LHCN-M2 (cell line): ENCODE measurements at regions not wholly inside any gene's neighbourhood (a gene's known extent, or its start where the extent isn't known, plus 50 kb on each side); places are given as distances from the start of the nearest gene placed in this dataset.
A peak's percentile ranks its signal among the peaks of the same experiment; 100 is the strongest.

Experiments
- DNase-seq: peaks from one replicate; pipeline ENCODE4 v3.0.0-alpha.2; 2012; ENCODE audit warnings: low read depth

DNA sequence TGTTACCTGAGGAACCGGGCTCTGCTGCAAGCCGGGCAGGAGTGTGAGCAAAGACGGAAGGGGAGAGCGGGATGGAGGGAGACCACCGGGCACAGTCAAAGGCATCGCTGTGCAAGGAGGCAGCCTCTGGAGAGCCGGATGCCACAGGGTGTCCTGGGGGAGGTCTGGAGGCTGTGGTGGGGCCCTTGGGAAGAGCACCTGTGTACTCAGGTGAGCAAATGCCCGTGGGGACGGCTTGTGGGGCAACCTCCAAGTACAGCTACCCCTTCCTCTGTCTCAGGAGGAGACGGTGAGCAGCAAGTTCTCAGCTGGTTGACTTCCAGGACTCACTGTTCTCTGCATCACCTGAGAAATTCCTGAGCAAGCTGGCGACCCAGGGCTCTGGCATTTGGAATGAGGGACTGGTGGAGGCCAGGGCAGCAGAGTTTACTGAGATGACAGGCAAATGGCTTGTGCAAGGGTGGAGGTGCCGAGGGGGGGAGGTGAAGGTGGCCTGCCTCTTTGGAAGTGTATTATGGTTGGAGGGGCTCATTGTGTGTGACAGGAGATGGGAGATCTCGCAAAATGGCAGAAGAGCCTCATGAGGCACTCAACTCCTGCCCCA, 345.2 kb upstream of the SHH start:
- no peak for DNase-seq

DNA sequence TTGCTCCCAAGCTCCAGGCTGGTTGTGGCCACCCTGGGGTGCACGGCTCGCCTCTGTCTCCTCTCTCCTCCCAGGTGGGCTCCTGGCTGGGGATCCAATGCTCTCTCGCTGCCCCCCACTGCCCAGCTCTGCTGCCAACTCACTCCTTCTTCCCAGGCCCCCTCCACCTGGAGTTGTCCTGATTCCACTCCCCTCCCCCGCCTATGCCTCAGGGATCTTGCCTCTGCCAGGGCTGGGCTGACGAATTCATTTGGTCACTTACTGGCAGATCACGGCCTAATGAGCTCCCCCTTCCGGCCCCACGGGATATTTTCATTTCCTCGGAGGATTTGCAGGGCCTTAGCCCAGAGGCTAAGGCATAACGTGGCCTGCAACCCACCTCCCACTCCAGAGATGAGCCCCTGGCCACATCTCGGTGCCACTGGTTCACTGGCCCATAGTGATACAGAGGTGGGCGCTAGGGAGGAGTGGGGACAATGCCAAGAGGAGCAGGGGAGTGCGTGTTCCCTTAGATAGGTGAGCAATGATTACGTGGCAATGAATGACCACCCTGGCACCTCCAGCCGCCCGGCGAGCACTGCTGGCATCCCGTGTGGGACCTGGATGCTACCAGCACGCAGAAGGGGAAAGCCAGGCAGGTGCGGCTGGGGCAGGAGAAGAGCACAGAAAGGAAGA, 344.6 kb upstream of the SHH start:
- DNase-seq, result peak; percentile 4

DNA sequence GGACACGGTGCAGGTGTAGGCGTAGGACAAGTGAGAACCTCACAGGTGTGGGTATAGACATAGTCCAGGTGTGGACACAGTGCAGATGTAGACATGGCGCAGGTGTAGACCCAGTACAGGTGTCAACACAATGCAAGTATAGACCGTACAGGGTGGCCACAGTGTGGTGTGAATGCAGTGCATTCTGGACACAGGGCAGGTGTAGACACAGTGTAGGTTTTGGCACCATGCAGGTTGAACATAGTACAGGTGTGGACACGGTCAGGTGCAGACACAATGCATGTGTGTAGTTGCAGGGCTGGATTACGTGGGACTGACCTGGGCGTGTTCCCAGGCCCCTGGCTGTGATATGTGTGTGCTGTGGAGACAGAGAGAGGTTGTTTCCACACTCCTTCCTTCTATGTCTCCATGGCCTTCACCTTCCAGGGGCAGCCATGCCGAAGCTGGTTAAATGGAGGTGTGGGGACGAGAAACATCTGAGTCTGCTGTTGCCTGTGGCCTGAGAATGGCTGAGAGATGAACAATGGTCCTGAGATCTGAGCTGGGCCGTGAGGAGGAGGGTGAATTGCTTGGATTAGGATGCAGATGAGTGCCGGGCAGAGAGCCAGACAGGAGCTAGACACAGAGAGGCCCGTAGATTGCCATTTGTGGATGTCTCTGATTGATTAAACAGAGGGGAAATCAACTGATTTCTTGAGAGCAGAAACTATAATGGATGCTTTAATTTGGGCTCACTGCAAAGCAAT, 343.9 kb upstream of the SHH start:
- DNase-seq, result no peak

DNA sequence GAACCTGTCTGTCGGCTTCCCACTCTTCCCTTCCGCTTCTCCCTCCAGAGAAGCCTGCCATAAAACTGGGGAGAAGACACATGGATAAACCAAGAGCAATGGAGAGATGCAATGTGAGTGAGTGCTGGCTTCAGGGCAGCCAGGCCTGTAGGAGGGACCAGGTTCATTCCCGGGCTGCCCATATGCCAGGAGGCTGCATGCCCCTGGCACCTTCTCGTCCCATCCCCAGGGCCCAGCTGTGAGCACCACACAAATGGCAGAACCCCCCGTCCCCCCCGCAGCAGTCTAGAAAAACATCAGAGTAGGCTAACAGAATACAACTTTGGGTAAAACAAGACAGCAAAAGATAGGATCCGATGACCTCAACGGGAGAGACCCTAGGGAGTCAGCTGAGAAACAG, 341.3 kb upstream of the SHH start:
- DNase-seq, result no peak

DNA sequence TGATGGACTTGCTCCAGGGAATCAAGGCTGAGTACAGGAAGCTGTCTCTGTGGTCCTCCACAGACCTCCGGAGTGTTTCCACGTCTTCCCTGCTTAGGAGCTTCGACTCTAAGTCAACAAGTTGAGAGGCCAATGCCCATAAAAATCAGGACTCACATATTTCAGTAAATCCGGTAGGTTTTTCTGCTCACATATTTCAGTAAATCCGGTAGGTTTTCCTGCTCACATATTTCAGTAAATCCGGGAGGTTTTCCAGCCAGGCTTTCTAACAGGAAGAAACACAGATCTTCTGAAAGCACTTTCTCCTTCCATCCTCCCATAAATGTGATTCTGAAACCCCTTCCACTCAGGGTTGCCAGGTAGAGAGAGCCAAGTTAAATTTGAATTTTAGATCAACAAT, 340.1 kb upstream of the SHH start:
- no peak for DNase-seq

DNA sequence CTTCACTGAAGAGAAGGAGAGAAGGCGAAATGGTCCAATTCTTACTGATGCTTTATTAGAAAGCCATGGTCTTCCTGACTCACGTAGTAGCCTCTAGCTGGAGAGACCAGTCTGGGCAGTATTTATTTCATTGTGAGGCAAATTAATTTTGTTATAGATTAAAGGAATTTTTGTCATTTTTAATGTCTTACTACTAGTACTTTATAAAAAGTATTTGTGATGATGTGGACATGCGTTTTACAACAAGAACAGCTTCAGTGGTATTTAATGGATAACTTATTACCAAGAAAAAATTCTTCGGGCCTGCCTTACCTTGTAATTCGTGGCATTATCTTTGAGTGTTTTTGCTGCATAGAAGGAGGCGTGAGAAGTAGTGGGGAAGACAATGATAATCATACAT, 339.4 kb upstream of the SHH start:
- DNase-seq, result no peak

DNA sequence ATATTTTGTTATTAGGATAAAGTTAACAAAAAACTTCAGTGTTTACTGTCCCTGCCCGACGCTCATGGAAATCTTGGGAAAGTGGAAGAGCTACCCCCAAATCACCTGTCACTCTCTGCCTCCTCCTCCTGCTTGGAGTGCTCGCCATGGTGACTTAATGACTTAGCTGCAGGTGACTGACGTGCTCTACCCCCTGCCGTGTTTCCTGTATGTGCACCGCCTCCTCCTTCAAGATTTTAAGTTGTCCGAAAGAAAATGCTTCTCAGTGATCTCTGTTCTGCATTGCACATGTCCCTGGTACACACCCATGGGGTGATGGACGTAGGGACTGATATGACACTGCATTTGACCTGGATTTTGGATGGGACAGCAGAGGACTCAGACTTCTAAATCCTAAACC, 338.8 kb upstream of the SHH start:
- DNase-seq, result no peak

DNA sequence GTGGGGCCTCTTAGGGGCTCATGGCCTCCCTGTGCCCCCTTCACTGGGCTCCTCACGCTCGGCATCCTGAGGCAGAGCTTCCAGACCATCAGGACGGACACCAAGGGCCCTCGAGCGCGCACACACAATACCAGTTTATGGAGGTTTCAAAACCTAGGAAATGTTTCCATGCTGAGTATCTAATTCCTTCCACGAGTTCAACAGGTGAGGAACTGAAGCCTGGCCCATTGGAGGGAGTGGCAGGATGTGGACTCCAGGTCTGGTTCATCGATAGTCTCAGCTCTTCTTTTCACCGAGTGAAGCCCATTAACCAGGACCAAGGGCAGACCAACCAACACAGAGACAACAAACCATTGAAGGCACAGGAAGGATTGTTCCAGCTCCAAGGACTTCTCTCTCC, 336.7 kb upstream of the SHH start:
- no peak for DNase-seq

DNA sequence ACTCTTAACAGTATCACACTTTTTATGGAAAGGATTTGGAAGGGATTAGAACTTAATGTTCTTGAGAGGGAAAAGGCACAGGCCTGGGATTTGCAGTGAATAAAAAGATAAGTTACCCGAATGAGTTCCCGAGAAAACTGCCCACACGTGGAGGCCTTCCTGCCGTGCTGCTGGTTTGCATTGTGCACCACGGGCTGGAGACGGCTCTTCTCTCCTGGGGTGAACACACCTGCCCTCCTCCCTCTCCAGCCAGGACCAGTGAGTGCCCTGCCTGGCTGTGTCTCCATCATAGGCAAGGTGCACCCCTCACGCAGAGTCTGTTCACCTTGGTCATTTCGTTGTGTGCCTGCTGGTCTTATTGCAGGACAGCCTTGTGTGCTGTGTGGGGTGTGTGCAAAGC, 336.3 kb upstream of the SHH start:
- no peak for DNase-seq

DNA sequence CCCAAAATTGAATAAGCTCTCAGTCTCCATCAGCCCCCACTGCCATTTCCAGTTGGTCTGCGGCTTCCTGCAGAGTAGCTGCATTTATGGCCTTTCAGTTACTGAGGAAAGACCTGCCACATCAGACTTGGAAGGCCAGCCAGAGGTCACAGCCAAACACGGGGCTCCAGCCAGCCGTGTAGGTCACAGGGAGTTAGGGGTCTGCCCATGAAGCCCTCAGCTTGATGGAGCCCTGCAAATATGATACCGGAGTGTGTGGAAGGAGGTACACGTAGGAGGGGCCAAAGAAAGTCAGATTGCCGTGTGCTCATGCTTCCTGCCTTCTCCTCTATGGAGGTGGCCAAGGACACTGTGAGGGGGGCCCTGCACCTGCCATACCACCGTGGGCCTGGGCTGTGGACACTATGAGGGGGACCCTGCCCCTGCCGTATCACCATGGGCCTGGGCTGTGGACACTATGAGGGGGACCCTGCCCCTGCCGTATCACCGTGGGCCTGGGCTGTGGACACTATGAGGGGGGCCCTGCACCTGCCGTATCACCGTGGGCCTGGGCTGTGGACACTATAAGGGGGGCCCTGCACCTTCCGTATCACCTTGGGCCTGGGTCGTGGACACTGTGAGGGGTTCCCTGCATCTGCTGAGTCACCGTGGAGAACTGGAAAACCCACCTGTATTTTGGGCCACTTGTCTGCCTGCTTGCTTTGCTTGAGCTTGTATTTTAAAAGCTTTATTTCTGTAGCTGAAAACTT, 335.7 kb upstream of the SHH start:
- no peak for DNase-seq

DNA sequence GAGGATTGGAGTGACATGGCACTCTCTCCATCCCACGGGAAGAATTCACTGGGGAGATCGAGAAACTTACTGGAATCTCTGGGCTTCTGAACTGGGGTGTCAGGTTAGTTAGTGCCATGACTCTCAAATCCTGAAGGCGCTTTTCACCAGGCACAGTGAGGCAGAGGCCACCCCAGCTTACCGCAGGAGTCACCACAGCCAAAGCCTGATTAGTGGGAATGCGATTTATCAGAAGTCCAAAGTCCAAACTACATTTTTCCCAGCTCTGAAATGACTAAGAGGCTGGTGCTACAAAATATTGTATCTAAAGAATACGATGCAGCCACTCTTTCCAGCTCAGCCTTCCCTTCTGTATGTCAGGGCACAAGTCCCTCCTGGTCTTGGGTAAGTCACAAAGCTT, 334.8 kb upstream of the SHH start:
- DNase-seq, result no peak

DNA sequence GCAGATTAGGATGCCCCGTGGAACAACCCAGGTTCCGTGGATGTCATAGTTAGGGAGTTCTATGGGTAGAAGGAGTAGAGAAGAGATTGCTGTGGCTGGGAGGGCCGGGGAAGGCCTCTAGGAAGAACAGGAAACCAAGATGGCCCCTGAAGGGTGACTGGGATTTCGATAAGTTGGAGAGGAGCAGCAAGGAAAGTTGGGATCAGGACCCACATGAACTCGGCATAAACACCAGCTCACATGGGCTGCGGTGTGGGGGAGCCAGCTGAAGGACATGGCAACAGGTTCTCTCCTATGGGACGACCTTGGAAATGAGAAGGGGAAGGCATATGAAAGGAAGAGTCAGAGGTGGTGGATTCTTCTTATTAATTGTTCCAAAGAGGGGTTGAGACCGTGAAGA, 333.7 kb upstream of the SHH start:
- no peak for DNase-seq

DNA sequence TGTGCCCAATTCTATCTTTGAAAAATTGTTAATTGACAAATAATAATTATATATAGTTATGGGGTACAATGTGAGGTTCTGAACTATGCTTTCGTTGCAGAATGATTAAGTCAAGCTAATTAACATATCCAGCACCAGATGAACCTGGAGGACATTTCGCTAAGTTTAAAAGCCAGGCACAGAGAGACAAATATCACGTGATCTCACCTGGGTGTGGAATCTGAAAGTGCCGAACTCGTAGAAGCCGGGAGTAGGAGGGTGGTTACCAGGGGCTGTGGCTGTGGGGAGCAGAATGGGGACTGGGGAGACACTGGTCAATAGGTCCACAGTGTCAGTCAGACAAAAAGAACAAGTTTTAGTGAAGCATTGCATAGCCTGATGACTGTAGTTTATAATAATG, 332.9 kb upstream of the SHH start:
- no peak for DNase-seq

DNA sequence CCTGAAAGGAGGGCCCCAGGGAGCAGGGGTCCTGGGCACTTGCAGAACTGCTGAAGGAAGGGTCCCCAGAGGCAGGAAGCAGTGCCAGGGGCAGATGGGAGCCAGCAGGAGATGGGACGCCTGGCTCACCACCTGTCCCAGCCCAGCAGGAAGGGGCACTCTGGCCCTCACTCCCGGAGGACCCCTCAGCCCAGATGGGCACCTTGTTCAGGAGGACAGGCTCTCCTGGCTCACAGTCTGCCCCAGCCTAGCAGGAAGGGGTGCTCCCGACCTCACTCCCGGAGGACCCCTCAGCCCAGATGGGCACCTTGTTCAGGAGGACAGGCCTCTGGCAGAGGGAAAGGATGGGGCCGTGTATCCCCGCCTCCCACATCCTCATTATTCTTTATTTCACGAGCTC, 331.4 kb upstream of the SHH start:
- DNase-seq, result no peak

DNA sequence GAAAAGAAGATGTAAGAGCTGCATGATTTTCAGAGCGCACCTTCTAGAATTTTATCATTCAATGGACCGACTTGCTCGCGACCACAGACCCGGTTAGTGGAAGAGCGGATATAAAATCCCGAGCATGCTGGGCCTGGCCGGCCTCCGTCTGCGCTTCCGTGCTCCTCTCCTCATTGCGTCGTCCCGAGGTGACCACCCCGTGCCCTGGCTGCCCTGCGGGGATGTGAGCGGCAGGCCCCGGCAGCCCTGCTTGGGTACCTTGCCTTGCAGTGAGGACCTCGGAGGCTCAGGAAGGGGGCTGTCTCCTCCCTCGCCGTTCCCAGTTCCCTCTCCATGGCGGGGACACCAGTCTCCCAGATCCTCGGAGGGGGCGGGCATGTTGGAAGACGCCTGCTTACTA, 330.9 kb upstream of the SHH start:
- no peak for DNase-seq

DNA sequence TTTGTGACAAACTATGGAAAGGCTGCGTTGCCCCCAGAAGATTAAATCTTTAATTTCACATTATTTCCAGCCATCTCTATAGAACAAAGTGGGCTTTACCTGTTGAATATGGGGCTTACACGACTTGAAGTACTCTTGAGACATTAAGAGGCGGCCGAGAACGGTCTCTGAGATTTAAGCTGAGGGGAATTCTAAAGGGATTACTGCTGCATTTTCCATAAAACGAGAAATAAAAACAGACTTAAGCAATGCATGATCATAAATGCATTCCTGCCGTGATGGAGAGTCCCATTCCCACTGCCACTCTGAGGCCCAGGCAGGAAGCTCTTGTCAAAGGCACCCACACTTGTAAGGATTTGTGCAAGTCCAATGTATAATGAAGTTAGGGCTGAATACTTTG, 329.7 kb upstream of the SHH start:
- no peak for DNase-seq

DNA sequence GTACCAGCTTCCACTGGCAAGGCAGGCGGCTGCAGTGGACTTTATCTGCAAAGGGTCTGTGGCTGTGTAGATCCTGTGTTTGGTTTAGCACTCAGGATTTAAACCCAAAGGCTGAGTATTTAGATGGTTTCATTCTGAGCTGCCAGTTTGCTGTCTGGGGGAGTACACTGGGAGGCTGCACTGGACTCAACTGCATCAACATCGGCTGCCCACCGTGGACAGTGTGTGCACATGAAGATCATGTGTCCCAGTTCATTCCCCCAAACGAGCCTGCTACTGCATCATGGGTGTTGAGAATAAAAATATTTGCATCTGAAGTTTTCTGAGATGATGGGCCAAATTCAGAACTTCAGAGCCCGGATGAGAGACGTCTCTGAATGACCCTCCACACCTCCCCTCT, 328.6 kb upstream of the SHH start:
- DNase-seq, result no peak

DNA sequence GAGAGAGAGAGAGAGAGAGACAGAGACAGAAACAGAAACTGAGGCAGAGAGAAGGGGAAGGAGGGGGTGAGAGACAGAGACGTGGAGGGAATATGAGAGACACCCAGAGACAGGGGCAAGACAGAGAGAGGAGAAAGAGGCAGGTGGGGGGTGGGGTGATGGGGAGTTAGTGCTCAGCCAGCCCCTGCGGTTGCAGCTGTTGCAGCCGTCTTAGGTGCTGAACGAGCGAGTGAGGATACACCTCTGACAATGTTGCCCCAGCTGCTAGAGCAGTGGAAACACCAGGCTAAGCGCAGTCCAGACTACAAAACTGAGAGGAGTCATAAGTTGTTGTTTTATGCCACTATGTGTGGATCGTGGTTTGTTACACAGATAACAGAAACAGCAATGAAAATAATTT, 328.2 kb upstream of the SHH start:
- DNase-seq, result no peak

DNA sequence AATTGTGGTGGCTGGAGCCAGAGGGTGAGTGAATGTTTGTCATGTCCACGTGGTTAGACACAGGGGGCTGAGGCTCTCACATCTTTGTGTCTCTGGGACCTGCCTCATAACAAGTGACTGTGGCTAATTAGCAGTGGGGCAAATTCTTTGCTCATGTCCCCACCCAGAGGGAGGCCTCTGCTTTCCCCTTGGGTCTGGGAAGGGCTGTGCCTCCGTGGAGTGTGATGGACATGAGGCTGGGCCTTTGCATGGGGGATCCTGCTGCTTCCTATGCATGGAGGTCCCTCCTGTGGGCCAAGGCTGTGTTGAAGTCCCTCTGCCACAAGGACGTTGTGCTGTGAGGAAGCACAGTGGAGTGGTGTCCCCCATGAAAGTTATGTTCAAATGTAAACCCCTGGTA, 327.4 kb upstream of the SHH start:
- DNase-seq, result no peak

DNA sequence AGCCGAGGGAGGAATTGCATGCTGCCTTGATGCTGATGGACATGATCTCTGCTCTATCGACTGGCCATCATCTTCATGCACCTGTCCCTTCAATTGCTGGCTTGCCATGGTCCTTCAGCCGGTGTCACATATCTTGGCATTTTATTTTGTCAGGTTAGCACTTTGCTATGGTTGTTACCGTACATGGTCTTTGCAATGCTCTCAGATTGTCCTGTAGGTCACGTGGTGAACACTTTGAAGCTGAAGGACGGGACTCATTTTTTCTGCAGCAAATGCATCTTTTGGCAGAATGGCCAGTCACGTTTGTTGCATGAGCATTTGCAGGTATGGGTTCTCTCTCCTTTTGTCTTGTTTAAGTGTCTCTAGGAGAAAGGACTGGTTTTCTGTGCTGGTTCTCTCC, 326.8 kb upstream of the SHH start:
- DNase-seq, result no peak

DNA sequence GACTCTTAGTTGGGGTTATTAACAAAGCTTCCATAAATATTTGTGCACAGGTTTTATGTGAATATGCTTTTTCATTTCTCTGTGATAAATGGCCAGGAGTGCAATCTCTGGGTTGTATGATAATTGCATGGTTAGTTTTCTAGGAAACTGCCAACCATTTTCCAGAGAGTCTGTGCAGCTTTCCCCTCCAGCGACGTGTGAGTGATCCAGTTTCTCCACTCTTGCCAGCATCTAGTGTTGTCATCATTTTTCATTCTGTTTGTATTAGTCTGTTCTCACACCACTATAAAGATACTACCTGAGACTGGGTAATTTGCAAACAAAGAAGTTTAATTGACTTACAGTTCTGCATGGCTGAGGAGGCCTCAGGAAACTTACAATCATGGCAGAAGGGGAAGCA, 319.6 kb upstream of the SHH start:
- DNase-seq, result no peak

DNA sequence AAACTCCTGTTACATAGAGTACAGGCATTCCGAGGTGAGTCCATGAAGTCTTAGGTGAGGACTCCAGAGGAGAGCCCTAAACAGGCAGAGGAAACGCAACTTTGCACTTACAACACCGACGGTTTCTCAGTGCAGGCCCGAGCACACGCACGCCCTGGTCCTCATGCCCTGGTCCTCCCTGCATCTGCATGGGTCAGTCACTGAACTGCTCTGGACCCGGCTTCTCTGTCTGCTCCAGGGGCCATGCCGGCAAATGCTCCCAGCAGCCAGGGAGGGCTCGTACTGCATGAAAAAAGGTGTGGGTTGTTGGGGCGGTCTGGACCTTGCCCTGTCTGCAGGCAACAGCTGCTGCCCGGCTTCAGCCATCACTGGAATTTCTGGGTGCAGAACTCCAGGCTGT, 317.3 kb upstream of the SHH start:
- no peak for DNase-seq

DNA sequence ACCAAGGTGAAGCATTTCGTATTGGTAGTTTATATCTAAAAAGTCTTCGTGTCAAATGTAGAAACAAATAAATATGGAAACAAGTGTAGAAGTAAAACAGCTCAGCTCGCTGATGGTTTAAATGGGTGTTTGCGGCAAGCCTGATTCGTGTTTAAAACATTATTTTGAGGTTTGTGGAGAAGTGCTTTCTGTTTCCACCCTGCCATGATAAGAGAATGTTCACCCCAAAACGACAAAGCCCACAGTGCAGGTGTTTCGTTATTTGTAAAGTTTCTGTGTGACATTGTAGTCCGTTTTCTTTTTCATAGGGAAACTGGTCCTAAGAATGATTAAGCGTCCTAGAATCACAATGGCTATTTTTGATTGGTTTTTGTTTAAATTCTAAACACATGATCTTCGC, 316.2 kb upstream of the SHH start:
- DNase-seq, result no peak
